Adrenal gland (tissue), 5 donors: ENCODE measurements at regions not wholly inside any gene's neighbourhood (a gene's known extent, or its start where the extent isn't known, plus 50 kb on each side); places are given as distances from the start of the nearest gene placed in this dataset.

Source experiments
- CTCF ChIP-seq, 6 experiments: fragments of 450-650 bp in 4 of 6; fragments of 200-600 bp in 2 of 6; sonication (generic) in 1 of 6; IDR thresholded peaks; 1 replicate in 5 of 6; 2 replicates in 1 of 6; pipeline versions ENCODE4 v1.5.1 to v1.8.0; 2016 to 2021; ENCODE audit warnings: antibody characterized with exemption in 6 of 6, mild to moderate bottlenecking in 2 of 6, moderate library complexity in 1 of 6
- POLR2A ChIP-seq, 2 donors: fragments of 450-650 bp; IDR thresholded peaks; one replicate each; pipeline ENCODE4 v1.6.1; 2017; ENCODE audit warnings: antibody characterized with exemption in 2 of 2, mild to moderate bottlenecking in 2 of 2, moderate library complexity in 1 of 2
- donor health status: DM: no; HTN: no; CAD: no.

GRCh38 chr17:83149761-83150251, 70.4 kb downstream of the METRNL start:
- TF ChIP-seq POLR2A (IDR thresholded peaks at IDR 0.05) = no peak
- TF ChIP-seq CTCF (IDR thresholded peaks at IDR 0.05) = no peak
